Liver (tissue), 3 donors: ENCODE measurements at regions not wholly inside any gene's neighbourhood (a gene's known extent, or its start where the extent isn't known, plus 50 kb on each side); places are given as distances from the start of the nearest gene placed in this dataset.

ENCODE experiments used
- EGR1 ChIP-seq, 2 donors: IDR thresholded peaks; 2 replicates each; pipeline ENCODE4 v1.6.1; 2016 to 2018; ENCODE audit warnings: antibody characterized with exemption in 2 of 2, low read depth in 2 of 2
- FOXA1 ChIP-seq: IDR thresholded peaks from 2 replicates; pipeline ENCODE4 v1.6.1; 2016; ENCODE audit warnings: antibody characterized with exemption
- GABPA ChIP-seq, 2 donors: IDR thresholded peaks in 1 of 2; conservative IDR thresholded peaks in 1 of 2; 2 replicates each; pipeline ENCODE4 v1.6.1; 2016; ENCODE audit warnings: antibody characterized with exemption in 2 of 2, mild to moderate bottlenecking in 1 of 2, moderate library complexity in 1 of 2
- JUND ChIP-seq, 2 donors: IDR thresholded peaks; 2 replicates each; pipeline ENCODE4 v1.6.1; 2016; ENCODE audit warnings: antibody characterized with exemption in 2 of 2
- NR2F2 ChIP-seq: IDR thresholded peaks from 2 replicates; pipeline ENCODE4 v1.6.1; 2016; ENCODE audit warnings: antibody characterized with exemption
- RAD21 ChIP-seq, 2 donors: IDR thresholded peaks; 2 replicates each; pipeline ENCODE4 v1.6.1; 2016; ENCODE audit warnings: antibody characterized with exemption in 2 of 2, mild to moderate bottlenecking in 2 of 2
- TAF1 ChIP-seq: conservative IDR thresholded peaks from 2 replicates; pipeline ENCODE4 v1.6.1; 2016; ENCODE audit warnings: antibody characterized with exemption, mild to moderate bottlenecking
- YY1 ChIP-seq: IDR thresholded peaks from 2 replicates; pipeline ENCODE4 v1.6.1; 2016; ENCODE audit warnings: antibody characterized with exemption, mild to moderate bottlenecking
- TF ChIP-seq, protein P1 (sequence below): fragments of 150-350 bp; IDR thresholded peaks from 2 replicates; pipeline ENCODE4 v1.5.1; 2017; ENCODE audit warnings: improper control_type of control experiment, low read depth, low read length; ENCODE audit not compliant: missing input control
- TF ChIP-seq, protein P2 (sequence below): IDR thresholded peaks from 2 replicates; pipeline ENCODE4 v1.6.1; 2016; ENCODE audit warnings: antibody characterized with exemption
- TF ChIP-seq, protein P3 (sequence below): IDR thresholded peaks from 2 replicates; pipeline ENCODE4 v1.6.1; 2016; ENCODE audit warnings: antibody characterized with exemption
- TF ChIP-seq, protein P4 (sequence below): IDR thresholded peaks from 2 replicates; pipeline ENCODE4 v1.6.1; 2016; ENCODE audit warnings: antibody characterized with exemption, mild to moderate bottlenecking
- TF ChIP-seq, protein P5 (sequence below): IDR thresholded peaks from 2 replicates; pipeline ENCODE4 v1.6.1; 2016; ENCODE audit warnings: antibody characterized with exemption
- donor health status: healthy.
- donor health status: healthy.

DNA sequence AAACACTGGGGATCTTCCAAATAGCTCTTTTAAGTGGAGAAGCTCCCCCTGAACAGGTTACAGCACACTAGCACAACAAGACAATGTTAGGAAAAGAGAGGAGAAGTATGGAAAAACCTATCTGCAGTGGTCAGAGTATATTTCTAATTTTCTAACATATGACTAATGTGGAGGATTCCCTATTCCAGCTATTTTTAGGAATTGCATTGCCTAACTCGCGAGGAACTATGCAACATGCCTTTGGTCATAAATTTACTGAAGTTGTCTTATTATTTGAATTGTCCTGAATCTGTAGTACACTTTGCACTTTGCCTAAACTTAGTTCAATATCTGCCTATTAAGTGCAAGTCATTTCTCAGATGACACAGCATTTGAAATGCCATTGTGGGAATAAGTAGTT is 381.4 kb downstream of the CCDC85A start:
- TF ChIP-seq, protein P1, sequence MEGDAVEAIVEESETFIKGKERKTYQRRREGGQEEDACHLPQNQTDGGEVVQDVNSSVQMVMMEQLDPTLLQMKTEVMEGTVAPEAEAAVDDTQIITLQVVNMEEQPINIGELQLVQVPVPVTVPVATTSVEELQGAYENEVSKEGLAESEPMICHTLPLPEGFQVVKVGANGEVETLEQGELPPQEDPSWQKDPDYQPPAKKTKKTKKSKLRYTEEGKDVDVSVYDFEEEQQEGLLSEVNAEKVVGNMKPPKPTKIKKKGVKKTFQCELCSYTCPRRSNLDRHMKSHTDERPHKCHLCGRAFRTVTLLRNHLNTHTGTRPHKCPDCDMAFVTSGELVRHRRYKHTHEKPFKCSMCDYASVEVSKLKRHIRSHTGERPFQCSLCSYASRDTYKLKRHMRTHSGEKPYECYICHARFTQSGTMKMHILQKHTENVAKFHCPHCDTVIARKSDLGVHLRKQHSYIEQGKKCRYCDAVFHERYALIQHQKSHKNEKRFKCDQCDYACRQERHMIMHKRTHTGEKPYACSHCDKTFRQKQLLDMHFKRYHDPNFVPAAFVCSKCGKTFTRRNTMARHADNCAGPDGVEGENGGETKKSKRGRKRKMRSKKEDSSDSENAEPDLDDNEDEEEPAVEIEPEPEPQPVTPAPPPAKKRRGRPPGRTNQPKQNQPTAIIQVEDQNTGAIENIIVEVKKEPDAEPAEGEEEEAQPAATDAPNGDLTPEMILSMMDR, result no peak
- TF ChIP-seq, protein P2, sequence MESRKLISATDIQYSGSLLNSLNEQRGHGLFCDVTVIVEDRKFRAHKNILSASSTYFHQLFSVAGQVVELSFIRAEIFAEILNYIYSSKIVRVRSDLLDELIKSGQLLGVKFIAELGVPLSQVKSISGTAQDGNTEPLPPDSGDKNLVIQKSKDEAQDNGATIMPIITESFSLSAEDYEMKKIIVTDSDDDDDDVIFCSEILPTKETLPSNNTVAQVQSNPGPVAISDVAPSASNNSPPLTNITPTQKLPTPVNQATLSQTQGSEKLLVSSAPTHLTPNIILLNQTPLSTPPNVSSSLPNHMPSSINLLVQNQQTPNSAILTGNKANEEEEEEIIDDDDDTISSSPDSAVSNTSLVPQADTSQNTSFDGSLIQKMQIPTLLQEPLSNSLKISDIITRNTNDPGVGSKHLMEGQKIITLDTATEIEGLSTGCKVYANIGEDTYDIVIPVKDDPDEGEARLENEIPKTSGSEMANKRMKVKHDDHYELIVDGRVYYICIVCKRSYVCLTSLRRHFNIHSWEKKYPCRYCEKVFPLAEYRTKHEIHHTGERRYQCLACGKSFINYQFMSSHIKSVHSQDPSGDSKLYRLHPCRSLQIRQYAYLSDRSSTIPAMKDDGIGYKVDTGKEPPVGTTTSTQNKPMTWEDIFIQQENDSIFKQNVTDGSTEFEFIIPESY, result no peak
- TF ChIP-seq, protein P3, sequence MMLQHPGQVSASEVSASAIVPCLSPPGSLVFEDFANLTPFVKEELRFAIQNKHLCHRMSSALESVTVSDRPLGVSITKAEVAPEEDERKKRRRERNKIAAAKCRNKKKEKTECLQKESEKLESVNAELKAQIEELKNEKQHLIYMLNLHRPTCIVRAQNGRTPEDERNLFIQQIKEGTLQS, result no peak
- TF ChIP-seq, protein P4, sequence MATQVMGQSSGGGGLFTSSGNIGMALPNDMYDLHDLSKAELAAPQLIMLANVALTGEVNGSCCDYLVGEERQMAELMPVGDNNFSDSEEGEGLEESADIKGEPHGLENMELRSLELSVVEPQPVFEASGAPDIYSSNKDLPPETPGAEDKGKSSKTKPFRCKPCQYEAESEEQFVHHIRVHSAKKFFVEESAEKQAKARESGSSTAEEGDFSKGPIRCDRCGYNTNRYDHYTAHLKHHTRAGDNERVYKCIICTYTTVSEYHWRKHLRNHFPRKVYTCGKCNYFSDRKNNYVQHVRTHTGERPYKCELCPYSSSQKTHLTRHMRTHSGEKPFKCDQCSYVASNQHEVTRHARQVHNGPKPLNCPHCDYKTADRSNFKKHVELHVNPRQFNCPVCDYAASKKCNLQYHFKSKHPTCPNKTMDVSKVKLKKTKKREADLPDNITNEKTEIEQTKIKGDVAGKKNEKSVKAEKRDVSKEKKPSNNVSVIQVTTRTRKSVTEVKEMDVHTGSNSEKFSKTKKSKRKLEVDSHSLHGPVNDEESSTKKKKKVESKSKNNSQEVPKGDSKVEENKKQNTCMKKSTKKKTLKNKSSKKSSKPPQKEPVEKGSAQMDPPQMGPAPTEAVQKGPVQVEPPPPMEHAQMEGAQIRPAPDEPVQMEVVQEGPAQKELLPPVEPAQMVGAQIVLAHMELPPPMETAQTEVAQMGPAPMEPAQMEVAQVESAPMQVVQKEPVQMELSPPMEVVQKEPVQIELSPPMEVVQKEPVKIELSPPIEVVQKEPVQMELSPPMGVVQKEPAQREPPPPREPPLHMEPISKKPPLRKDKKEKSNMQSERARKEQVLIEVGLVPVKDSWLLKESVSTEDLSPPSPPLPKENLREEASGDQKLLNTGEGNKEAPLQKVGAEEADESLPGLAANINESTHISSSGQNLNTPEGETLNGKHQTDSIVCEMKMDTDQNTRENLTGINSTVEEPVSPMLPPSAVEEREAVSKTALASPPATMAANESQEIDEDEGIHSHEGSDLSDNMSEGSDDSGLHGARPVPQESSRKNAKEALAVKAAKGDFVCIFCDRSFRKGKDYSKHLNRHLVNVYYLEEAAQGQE, result no peak
- TF ChIP-seq RAD21 (IDR thresholded peaks at IDR 0.05) (no peak), JUND (IDR thresholded peaks at IDR 0.05) (no peak), TAF1 (no peak), YY1 (no peak), NR2F2 (no peak), GABPA (IDR thresholded peaks at IDR 0.05 in 1 of 2, conservative IDR thresholded peaks at IDR 0.05 in 1 of 2) (no peak), EGR1 (IDR thresholded peaks at IDR 0.05; ENCODE audit: low read depth in 2 of 2) (no peak), FOXA1 (no peak)
- TF ChIP-seq, protein P5, sequence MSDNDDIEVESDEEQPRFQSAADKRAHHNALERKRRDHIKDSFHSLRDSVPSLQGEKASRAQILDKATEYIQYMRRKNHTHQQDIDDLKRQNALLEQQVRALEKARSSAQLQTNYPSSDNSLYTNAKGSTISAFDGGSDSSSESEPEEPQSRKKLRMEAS, result no peak
